Gastroesophageal sphincter (tissue), 3 donors: ENCODE measurements at regions not wholly inside any gene's neighbourhood (a gene's known extent, or its start where the extent isn't known, plus 50 kb on each side); places are given as distances from the start of the nearest gene placed in this dataset.

ENCODE experiments used
- CTCF ChIP-seq, 4 experiments: fragments of 200-600 bp in 2 of 4; fragments of 450-650 bp in 2 of 4; sonication (generic) in 1 of 4; IDR thresholded peaks; one replicate each; pipeline ENCODE4 v1.5.1; 2017 to 2019; ENCODE audit warnings: antibody characterized with exemption in 4 of 4, mild to moderate bottlenecking in 2 of 4, moderate library complexity in 2 of 4
- EP300 ChIP-seq: sonication (generic); formaldehyde crosslinking; IDR thresholded peaks from one replicate; pipeline ENCODE4 v1.6.1; 2017; ENCODE audit warnings: antibody characterized with exemption, mild to moderate bottlenecking
- POLR2A ChIP-seq, 2 donors: fragments of 450-650 bp; IDR thresholded peaks; one replicate each; pipeline ENCODE4 v1.6.1; 2017; ENCODE audit warnings: antibody characterized with exemption in 2 of 2, mild to moderate bottlenecking in 2 of 2, moderate library complexity in 1 of 2
- POLR2AphosphoS5 ChIP-seq: sonication (generic); formaldehyde crosslinking; IDR thresholded peaks from one replicate; pipeline ENCODE4 v1.6.1; 2017; ENCODE audit warnings: antibody characterized with exemption

- TF ChIP-seq CTCF (IDR thresholded peaks at IDR 0.05), result no peak
- TF ChIP-seq POLR2AphosphoS5, result no peak
- no peak for TF ChIP-seq EP300
- no peak for TF ChIP-seq POLR2A (IDR thresholded peaks at IDR 0.05)
These were observed 83.9 kb upstream of the FGFR2 start for GRCh38 chr10:121681997-121682687.
